Mammary epithelial cell (primary cell): ENCODE measurements at regions not wholly inside any gene's neighbourhood (a gene's known extent, or its start where the extent isn't known, plus 50 kb on each side); places are given as distances from the start of the nearest gene placed in this dataset.

ENCODE experiments used
- EZH2 ChIP-seq: IDR thresholded peaks from 2 replicates; pipeline ENCODE4 v1.6.1; 2012; ENCODE audit warnings: low read length, inconsistent platforms, borderline replicate concordance
- TF ChIP-seq, protein P1 (sequence below), 2 donors: IDR thresholded peaks in 1 of 2; conservative IDR thresholded peaks in 1 of 2; 2 replicates each; pipeline ENCODE4 v1.5.1; 2011 to 2012; ENCODE audit warnings: inconsistent platforms in 2 of 2, low read length in 2 of 2, mild to moderate bottlenecking in 2 of 2, control low read depth in 1 of 2, low read depth in 1 of 2; ENCODE audit not compliant: insufficient read depth in 1 of 2; ENCODE audit errors: extremely low read depth in 1 of 2

DNA sequence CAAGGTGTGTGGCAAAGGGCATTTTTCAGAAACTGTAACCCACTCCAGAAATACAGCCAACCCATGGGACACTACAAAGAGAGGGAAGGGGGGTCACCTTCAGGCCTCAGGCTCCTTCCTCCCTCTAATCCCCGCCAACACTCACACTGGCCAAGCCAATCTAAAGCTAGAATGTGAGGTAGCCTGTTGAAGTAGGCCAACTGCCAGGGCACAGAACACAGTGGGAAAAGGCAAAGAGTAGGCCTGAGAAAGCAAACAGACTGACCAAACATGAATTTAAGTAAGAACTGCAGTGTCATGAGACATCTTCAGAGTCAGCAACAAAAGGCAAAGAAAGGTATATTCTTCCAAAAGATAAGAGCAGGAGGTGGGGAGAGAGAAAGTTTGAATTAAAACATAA, 289.0 kb downstream of the HNRNPD start:
- TF ChIP-seq, protein P1, sequence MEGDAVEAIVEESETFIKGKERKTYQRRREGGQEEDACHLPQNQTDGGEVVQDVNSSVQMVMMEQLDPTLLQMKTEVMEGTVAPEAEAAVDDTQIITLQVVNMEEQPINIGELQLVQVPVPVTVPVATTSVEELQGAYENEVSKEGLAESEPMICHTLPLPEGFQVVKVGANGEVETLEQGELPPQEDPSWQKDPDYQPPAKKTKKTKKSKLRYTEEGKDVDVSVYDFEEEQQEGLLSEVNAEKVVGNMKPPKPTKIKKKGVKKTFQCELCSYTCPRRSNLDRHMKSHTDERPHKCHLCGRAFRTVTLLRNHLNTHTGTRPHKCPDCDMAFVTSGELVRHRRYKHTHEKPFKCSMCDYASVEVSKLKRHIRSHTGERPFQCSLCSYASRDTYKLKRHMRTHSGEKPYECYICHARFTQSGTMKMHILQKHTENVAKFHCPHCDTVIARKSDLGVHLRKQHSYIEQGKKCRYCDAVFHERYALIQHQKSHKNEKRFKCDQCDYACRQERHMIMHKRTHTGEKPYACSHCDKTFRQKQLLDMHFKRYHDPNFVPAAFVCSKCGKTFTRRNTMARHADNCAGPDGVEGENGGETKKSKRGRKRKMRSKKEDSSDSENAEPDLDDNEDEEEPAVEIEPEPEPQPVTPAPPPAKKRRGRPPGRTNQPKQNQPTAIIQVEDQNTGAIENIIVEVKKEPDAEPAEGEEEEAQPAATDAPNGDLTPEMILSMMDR (conservative IDR thresholded peaks at IDR 0.05 in 1 of 2, IDR thresholded peaks at IDR 0.05 in 1 of 2; ENCODE audit: extremely low read depth in 1 of 2, insufficient read depth in 1 of 2, low read depth in 1 of 2, low read length in 2 of 2): no peak
- TF ChIP-seq EZH2: no peak
